ENCODE measurements at regions not wholly inside any gene's neighbourhood (a gene's known extent, or its start where the extent isn't known, plus 50 kb on each side); places are given as distances from the start of the nearest gene placed in this dataset.

- H3K27me3 ChIP-seq (ENCODE audit: low read length) = no peaks in the 10 kb centered on the region
- H3K79me2 ChIP-seq (ENCODE audit: insufficient read depth, low read length) = no peaks in the 10 kb centered on the region
- TF ChIP-seq EZH2phosphoT487 (conservative IDR thresholded peaks at IDR 0.05; ENCODE audit: low read length) = no peak
- TF ChIP-seq, protein P1, sequence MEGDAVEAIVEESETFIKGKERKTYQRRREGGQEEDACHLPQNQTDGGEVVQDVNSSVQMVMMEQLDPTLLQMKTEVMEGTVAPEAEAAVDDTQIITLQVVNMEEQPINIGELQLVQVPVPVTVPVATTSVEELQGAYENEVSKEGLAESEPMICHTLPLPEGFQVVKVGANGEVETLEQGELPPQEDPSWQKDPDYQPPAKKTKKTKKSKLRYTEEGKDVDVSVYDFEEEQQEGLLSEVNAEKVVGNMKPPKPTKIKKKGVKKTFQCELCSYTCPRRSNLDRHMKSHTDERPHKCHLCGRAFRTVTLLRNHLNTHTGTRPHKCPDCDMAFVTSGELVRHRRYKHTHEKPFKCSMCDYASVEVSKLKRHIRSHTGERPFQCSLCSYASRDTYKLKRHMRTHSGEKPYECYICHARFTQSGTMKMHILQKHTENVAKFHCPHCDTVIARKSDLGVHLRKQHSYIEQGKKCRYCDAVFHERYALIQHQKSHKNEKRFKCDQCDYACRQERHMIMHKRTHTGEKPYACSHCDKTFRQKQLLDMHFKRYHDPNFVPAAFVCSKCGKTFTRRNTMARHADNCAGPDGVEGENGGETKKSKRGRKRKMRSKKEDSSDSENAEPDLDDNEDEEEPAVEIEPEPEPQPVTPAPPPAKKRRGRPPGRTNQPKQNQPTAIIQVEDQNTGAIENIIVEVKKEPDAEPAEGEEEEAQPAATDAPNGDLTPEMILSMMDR (IDR thresholded peaks at IDR 0.05; ENCODE audit: insufficient read depth, low read length, poor library complexity, severe bottlenecking) = no peak
- no peak overlapping the region for H2AFZ ChIP-seq (ENCODE audit: low read depth, low read length, severe bottlenecking)
- H3K9me3 ChIP-seq (ENCODE audit: insufficient read depth, low read length) = no peaks in the 10 kb centered on the region
- H3F3A ChIP-seq (ENCODE audit: insufficient read depth) = no peaks in the 10 kb centered on the region
- no peaks in the 10 kb centered on the region for H4K20me1 ChIP-seq (ENCODE audit: low read depth, low read length)
- H3K27ac ChIP-seq (ENCODE audit: low read depth, low read length) = no peak overlapping the region
- H3K9ac ChIP-seq (ENCODE audit: low read length) = no peak overlapping the region
- no peak overlapping the region for H3K4me2 ChIP-seq (ENCODE audit: low read depth, low read length, poor library complexity, severe bottlenecking)
- H3K4me3 ChIP-seq (ENCODE audit: insufficient read depth, low read length, poor library complexity, severe bottlenecking) = no peak overlapping the region
- no peaks in the 10 kb centered on the region for H3K36me3 ChIP-seq (ENCODE audit: low read length)
- no peaks in the 10 kb centered on the region for H3K9me2 ChIP-seq (replicated peaks; ENCODE audit: insufficient read depth, low read length)
Observed at GRCh38 chr3:23697416-23697815, 108.3 kb upstream of the UBE2E1 start.

DNA sequence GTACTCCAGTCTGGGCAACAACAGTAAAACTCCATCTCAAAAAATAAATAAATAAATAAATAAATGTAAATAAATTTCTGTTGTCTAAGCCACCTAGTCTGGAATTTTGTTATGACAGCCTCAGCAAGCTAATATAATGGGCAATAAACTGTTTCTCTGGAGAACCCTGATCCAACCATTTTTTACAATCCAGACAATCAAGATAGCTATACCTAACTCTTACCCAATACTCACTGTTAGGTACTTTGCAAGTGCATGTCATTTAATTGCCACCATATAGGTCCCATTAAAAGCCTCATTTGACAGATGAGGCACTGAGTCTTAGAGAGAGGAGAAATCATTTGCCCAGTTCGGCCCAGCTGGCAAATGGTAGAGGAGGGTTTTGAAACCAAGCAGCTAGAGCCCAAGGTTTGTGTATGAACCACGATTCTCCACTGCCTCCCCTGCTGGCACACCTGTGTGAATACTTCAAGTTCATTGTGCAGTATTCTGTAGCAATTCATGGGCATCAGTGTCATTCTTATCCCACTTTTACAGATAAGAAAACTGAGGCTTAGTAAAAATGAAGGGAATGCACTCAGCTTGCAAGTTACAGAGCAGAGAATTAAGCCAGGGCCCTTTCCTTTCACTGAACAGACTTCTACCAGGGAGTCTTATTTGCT lies 107.0 kb upstream of the UBE2E1 start:
- H3F3A ChIP-seq (ENCODE audit: insufficient read depth) = no peaks in the 10 kb centered on the region
- no peaks in the 10 kb centered on the region for H4K20me1 ChIP-seq (ENCODE audit: low read depth, low read length)
- H3K36me3 ChIP-seq (ENCODE audit: low read length) = no peaks in the 10 kb centered on the region
- H3K27ac ChIP-seq (ENCODE audit: low read depth, low read length) = no peak overlapping the region
- H3K79me2 ChIP-seq (ENCODE audit: insufficient read depth, low read length) = no peaks in the 10 kb centered on the region
- H3K9me3 ChIP-seq (ENCODE audit: insufficient read depth, low read length) = no peaks in the 10 kb centered on the region
- TF ChIP-seq, protein P1 (IDR thresholded peaks at IDR 0.05; ENCODE audit: insufficient read depth, low read length, poor library complexity, severe bottlenecking) = no peak
- TF ChIP-seq EZH2phosphoT487 (conservative IDR thresholded peaks at IDR 0.05; ENCODE audit: low read length) = no peak
- no peaks in the 10 kb centered on the region for H3K9me2 ChIP-seq (replicated peaks; ENCODE audit: insufficient read depth, low read length)
- H3K4me2 ChIP-seq (ENCODE audit: low read depth, low read length, poor library complexity, severe bottlenecking) = no peak overlapping the region
- no peak overlapping the region for H3K9ac ChIP-seq (ENCODE audit: low read length)
- H3K27me3 ChIP-seq (ENCODE audit: low read length) = no peaks in the 10 kb centered on the region
- no peak overlapping the region for H2AFZ ChIP-seq (ENCODE audit: low read depth, low read length, severe bottlenecking)
- no peak overlapping the region for H3K4me3 ChIP-seq (ENCODE audit: insufficient read depth, low read length, poor library complexity, severe bottlenecking)

DNA sequence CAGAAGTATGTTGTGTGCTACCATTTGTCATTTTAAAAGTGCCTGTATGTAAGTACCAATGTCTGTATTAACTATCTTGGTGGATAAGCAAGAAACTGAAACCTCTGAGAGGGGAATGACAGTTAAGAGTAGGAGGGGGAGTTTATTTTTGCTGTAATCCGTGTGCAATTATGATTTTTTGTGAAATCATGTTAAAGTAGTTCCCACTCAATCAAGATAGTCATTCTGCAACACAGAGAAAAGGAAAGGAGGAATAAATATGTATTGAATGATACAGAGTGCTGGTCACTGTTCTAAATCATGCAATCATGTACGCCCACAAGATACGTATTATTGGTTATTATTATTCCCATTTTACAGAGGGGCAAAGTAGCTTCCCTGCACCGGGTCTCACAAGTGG lies 105.1 kb upstream of the UBE2E1 start:
- H3F3A ChIP-seq (ENCODE audit: insufficient read depth) = no peaks in the 10 kb centered on the region
- H3K27me3 ChIP-seq (ENCODE audit: low read length) = no peaks in the 10 kb centered on the region
- no peak overlapping the region for H2AFZ ChIP-seq (ENCODE audit: low read depth, low read length, severe bottlenecking)
- H3K9me2 ChIP-seq (replicated peaks; ENCODE audit: insufficient read depth, low read length) = no peaks in the 10 kb centered on the region
- H3K36me3 ChIP-seq (ENCODE audit: low read length) = no peaks in the 10 kb centered on the region
- no peak overlapping the region for H3K4me3 ChIP-seq (ENCODE audit: insufficient read depth, low read length, poor library complexity, severe bottlenecking)
- H3K27ac ChIP-seq (ENCODE audit: low read depth, low read length) = no peak overlapping the region
- no peak overlapping the region for H3K9ac ChIP-seq (ENCODE audit: low read length)
- TF ChIP-seq, protein P1 (IDR thresholded peaks at IDR 0.05; ENCODE audit: insufficient read depth, low read length, poor library complexity, severe bottlenecking) = no peak
- TF ChIP-seq EZH2phosphoT487 (conservative IDR thresholded peaks at IDR 0.05; ENCODE audit: low read length) = no peak
- H3K4me2 ChIP-seq (ENCODE audit: low read depth, low read length, poor library complexity, severe bottlenecking) = no peak overlapping the region
- no peaks in the 10 kb centered on the region for H3K79me2 ChIP-seq (ENCODE audit: insufficient read depth, low read length)
- H3K9me3 ChIP-seq (ENCODE audit: insufficient read depth, low read length) = no peaks in the 10 kb centered on the region
- H4K20me1 ChIP-seq (ENCODE audit: low read depth, low read length) = no peaks in the 10 kb centered on the region
